ENCODE measurements at regions not wholly inside any gene's neighbourhood (a gene's known extent, or its start where the extent isn't known, plus 50 kb on each side); places are given as distances from the start of the nearest gene placed in this dataset.
"Not testable (repeated sequence)": the region's sequence is repeated elsewhere in the genome, so short reads cannot be mapped to it uniquely, and the experiment has no call there.

DNA sequence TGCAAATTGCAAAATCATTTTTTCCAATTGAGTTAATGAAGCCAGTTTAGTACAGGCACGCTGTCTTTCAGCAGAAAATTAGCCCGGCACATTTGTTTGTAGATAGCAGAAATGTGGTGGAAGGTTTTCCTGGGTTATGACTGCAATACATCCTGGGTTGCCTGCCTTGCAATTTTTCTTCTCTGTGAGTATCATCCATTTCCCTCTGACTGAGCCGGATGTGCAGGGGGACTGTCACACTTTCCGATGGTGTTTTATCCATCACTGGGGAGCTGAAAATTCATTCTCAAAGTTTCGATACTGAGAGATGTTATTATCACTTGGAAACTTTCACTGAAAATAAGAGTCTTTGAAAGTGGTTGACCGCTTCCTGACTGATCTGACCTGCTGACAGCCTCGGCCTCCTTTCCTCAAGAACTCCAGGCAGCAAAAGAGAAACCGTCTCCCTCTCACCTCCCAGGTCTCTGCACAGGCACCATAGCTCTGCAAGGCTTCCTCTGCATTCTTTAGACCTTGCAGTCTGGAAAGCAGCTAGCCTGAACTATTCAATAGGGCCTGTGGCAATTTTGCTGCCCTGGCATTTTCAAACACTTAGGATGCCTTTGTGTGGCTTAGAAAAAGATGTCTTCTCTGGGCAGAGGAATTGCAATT is 320.8 kb upstream of the NRP1 start:
- Histone ChIP-seq H4K20me1 (ENCODE audit: control insufficient read depth, insufficient read depth, low read depth, low read length) (no peaks in the 10 kb centered on the region), H3K36me3 (ENCODE audit: control insufficient read depth, low read length) (no peaks in the 10 kb centered on the region), H3K4me1 (ENCODE audit: control insufficient read depth, low read length) (no peaks in the 10 kb centered on the region), H3K27ac (ENCODE audit: low read depth, low read length) (no peak overlapping the region), H3K4me3 (ENCODE audit: low read length) (no peak overlapping the region), H3F3A (ENCODE audit: control insufficient read depth, insufficient read depth) (no peaks in the 10 kb centered on the region), H3K9me2 (replicated peaks; ENCODE audit: control insufficient read depth, low read length) (no peaks in the 10 kb centered on the region), H3K27me3 (ENCODE audit: control insufficient read depth, low read length) (no peaks in the 10 kb centered on the region), H3K79me2 (ENCODE audit: control insufficient read depth, low read length) (no peaks in the 10 kb centered on the region), H3K4me2 (ENCODE audit: low read length) (no peak overlapping the region), H3K9me3 (ENCODE audit: control insufficient read depth, insufficient read depth, low read length) (no peaks in the 10 kb centered on the region)
- TF ChIP-seq CTCF (IDR thresholded peaks at IDR 0.05; ENCODE audit: low read depth, low read length, poor library complexity, severe bottlenecking) (no peak), EZH2phosphoT487 (IDR thresholded peaks at IDR 0.05; ENCODE audit: borderline replicate concordance, low read length) (no peak)

GRCh38 chr10:33653584-33654367 is 319.3 kb upstream of the NRP1 start:
- no peaks in the 10 kb centered on the region for H3K36me3 ChIP-seq (ENCODE audit: control insufficient read depth, low read length)
- H3K79me2 ChIP-seq (ENCODE audit: control insufficient read depth, low read length): no peaks in the 10 kb centered on the region
- H3K27ac ChIP-seq (ENCODE audit: low read depth, low read length): no peak overlapping the region

DNA sequence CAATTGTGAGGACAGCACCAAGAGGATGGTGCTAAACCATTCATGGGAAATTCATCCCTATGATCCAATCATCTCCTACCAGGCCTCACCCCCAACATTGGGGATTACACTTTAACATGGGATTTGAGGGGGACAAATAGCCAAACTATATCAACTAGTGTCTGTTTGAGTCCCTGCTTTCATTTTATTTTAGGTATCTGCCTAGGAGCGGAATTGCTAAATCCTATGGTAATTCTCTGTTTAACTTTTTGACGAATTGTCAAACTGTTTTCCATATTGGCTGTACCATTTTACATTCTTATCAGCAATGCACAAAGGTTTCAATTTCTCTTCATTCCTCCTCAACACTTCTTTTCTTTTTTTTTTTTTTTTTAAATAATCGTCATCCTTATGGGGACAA is 318.4 kb upstream of the NRP1 start:
- TF ChIP-seq EZH2phosphoT487 (IDR thresholded peaks at IDR 0.05; ENCODE audit: borderline replicate concordance, low read length) (no peak), CTCF (IDR thresholded peaks at IDR 0.05; ENCODE audit: low read depth, low read length, poor library complexity, severe bottlenecking) (no peak)
- Histone ChIP-seq H3K4me2 (ENCODE audit: low read length) (no peak overlapping the region), H3K79me2 (ENCODE audit: control insufficient read depth, low read length) (no peaks in the 10 kb centered on the region), H3F3A (ENCODE audit: control insufficient read depth, insufficient read depth) (no peaks in the 10 kb centered on the region), H3K9me2 (replicated peaks; ENCODE audit: control insufficient read depth, low read length) (no peaks in the 10 kb centered on the region), H3K4me3 (ENCODE audit: low read length) (no peak overlapping the region), H4K20me1 (ENCODE audit: control insufficient read depth, insufficient read depth, low read depth, low read length) (no peaks in the 10 kb centered on the region), H3K27ac (ENCODE audit: low read depth, low read length) (no peak overlapping the region), H3K4me1 (ENCODE audit: control insufficient read depth, low read length) (no peaks in the 10 kb centered on the region), H3K36me3 (ENCODE audit: control insufficient read depth, low read length) (no peaks in the 10 kb centered on the region), H3K27me3 (ENCODE audit: control insufficient read depth, low read length) (no peaks in the 10 kb centered on the region), H3K9me3 (ENCODE audit: control insufficient read depth, insufficient read depth, low read length) (no peaks in the 10 kb centered on the region)

More at GRCh38 chr10:33653584-33654367, 319.3 kb upstream of the NRP1 start:
- no peaks in the 10 kb centered on the region for H3F3A ChIP-seq (ENCODE audit: control insufficient read depth, insufficient read depth)
- H3K4me3 ChIP-seq (ENCODE audit: low read length): no peak overlapping the region
- H3K9me3 ChIP-seq (ENCODE audit: control insufficient read depth, insufficient read depth, low read length): no peaks in the 10 kb centered on the region
- TF ChIP-seq CTCF (IDR thresholded peaks at IDR 0.05; ENCODE audit: low read depth, low read length, poor library complexity, severe bottlenecking): no peak
- TF ChIP-seq EZH2phosphoT487 (IDR thresholded peaks at IDR 0.05; ENCODE audit: borderline replicate concordance, low read length): no peak
- H3K27me3 ChIP-seq (ENCODE audit: control insufficient read depth, low read length): no peaks in the 10 kb centered on the region
- H3K4me2 ChIP-seq (ENCODE audit: low read length): no peak overlapping the region
- no peaks in the 10 kb centered on the region for H3K4me1 ChIP-seq (ENCODE audit: control insufficient read depth, low read length)
- no peaks in the 10 kb centered on the region for H4K20me1 ChIP-seq (ENCODE audit: control insufficient read depth, insufficient read depth, low read depth, low read length)
- H3K9me2 ChIP-seq (replicated peaks; ENCODE audit: control insufficient read depth, low read length): no peaks in the 10 kb centered on the region

GRCh38 chr10:33650131-33650530 is 315.7 kb upstream of the NRP1 start:
- not testable (repeated sequence) for H3K79me2 ChIP-seq (ENCODE audit: control insufficient read depth, low read length); H3K27me3 ChIP-seq (ENCODE audit: control insufficient read depth, low read length); H3K4me1 ChIP-seq (ENCODE audit: control insufficient read depth, low read length); H3K9me3 ChIP-seq (ENCODE audit: control insufficient read depth, insufficient read depth, low read length); H3K4me2 ChIP-seq (ENCODE audit: low read length); H3K36me3 ChIP-seq (ENCODE audit: control insufficient read depth, low read length); H3F3A ChIP-seq (ENCODE audit: control insufficient read depth, insufficient read depth); H3K27ac ChIP-seq (ENCODE audit: low read depth, low read length); H3K4me3 ChIP-seq (ENCODE audit: low read length); H4K20me1 ChIP-seq (ENCODE audit: control insufficient read depth, insufficient read depth, low read depth, low read length); H3K9me2 ChIP-seq (replicated peaks; ENCODE audit: control insufficient read depth, low read length)
